ENCODE measurements at regions not wholly inside any gene's neighbourhood (a gene's known extent, or its start where the extent isn't known, plus 50 kb on each side); places are given as distances from the start of the nearest gene placed in this dataset.

GRCh38 chr3:151630938-151631441 lies 102.7 kb upstream of the AADACL2 start (continued):
- TF ChIP-seq ZNF217 (CRISPR knock-in tag; IDR thresholded peaks at IDR 0.05) (no peak), TCF3 (CRISPR knock-in tag; IDR thresholded peaks at IDR 0.05) (peak; percentile 65), PTBP1 (IDR thresholded peaks at IDR 0.05; ENCODE audit: low read depth, low read length) (no peak), ZC3H11A (IDR thresholded peaks at IDR 0.05; ENCODE audit: low read depth, low read length) (no peak), PTTG1 (tag; IDR thresholded peaks at IDR 0.05; ENCODE audit: low read depth) (no peak), STAG1 (CRISPR knock-in tag; IDR thresholded peaks at IDR 0.05; ENCODE audit: borderline replicate concordance) (no peak), CREBBP (IDR thresholded peaks at IDR 0.05; ENCODE audit: low read depth, low read length) (no peak), TBP (optimal IDR thresholded peaks at IDR 0.05; ENCODE audit: low read depth, low read length) (no peak), TCF7L2 (IDR thresholded peaks at IDR 0.05; ENCODE audit: low read depth, low read length) (no peak), C11orf30 (IDR thresholded peaks at IDR 0.05; ENCODE audit: low read depth) (no peak), HMBOX1 (IDR thresholded peaks at IDR 0.05) (peak; percentile 95), SP2 (IDR thresholded peaks at IDR 0.05; ENCODE audit: extremely low read depth, low read depth, low read length, poor library complexity, severe bottlenecking) (no peak), NR3C1 (CRISPR knock-in tag; IDR thresholded peaks at IDR 0.05) (no peak), BDP1 (IDR thresholded peaks at IDR 0.05; ENCODE audit: insufficient read depth, insufficient read length) (no peak), ZNF830 (CRISPR knock-in tag; IDR thresholded peaks at IDR 0.05) (no peak), CLOCK (CRISPR knock-in tag; IDR thresholded peaks at IDR 0.05; ENCODE audit: borderline replicate concordance) (no peak), RBM15 (IDR thresholded peaks at IDR 0.05; ENCODE audit: insufficient read depth, low read length) (no peak), PRMT5 (CRISPR knock-in tag; IDR thresholded peaks at IDR 0.05) (no peak), POLR2AphosphoS5 (IDR thresholded peaks at IDR 0.05; ENCODE audit: control insufficient read depth, insufficient read depth, low read depth, low read length) (peak; percentile 58), ZFP30 (CRISPR knock-in tag; IDR thresholded peaks at IDR 0.05; ENCODE audit: borderline replicate concordance) (no peak), ZNF232 (CRISPR knock-in tag; IDR thresholded peaks at IDR 0.05) (no peak), ZBTB9 (CRISPR knock-in tag; IDR thresholded peaks at IDR 0.05) (no peak), SRSF7 (optimal IDR thresholded peaks at IDR 0.05; ENCODE audit: low read depth, low read length) (no peak), HIVEP1 (CRISPR knock-in tag; IDR thresholded peaks at IDR 0.05) (no peak)
- TF ChIP-seq, protein P1, sequence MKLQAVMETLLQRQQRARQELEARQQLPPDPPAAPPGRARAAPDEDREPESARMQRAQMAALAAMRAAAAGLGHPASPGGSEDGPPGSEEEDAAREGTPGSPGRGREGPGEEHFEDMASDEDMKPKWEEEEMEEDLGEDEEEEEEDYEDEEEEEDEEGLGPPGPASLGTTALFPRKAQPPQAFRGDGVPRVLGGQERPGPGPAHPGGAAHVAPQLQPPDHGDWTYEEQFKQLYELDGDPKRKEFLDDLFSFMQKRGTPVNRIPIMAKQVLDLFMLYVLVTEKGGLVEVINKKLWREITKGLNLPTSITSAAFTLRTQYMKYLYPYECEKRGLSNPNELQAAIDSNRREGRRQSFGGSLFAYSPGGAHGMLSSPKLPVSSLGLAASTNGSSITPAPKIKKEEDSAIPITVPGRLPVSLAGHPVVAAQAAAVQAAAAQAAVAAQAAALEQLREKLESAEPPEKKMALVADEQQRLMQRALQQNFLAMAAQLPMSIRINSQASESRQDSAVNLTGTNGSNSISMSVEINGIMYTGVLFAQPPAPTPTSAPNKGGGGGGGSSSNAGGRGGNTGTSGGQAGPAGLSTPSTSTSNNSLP (IDR thresholded peaks at IDR 0.05; ENCODE audit: borderline replicate concordance, low read depth, low read length) = no peak
